H9 (cell line): ENCODE measurements at regions not wholly inside any gene's neighbourhood (a gene's known extent, or its start where the extent isn't known, plus 50 kb on each side); places are given as distances from the start of the nearest gene placed in this dataset.

Experiments
- DNase-seq: peaks from one replicate; pipeline ENCODE4 v3.0.0-alpha.2; 2017
- H2AFZ ChIP-seq: one replicate; pipeline ENCODE4 v1.6.1; 2013; ENCODE audit warnings: mild to moderate bottlenecking, low read length, control low read depth, moderate library complexity
- H2AK5ac ChIP-seq: 2 replicates; pipeline ENCODE4 v1.6.1; 2013; ENCODE audit warnings: low read length, control low read depth, mixed read lengths; ENCODE audit not compliant: insufficient read length
- H2BK120ac ChIP-seq: one replicate; pipeline ENCODE4 v1.6.1; 2013; ENCODE audit warnings: low read depth, mild to moderate bottlenecking, low read length, control low read depth, inconsistent platforms; ENCODE audit not compliant: poor library complexity, severe bottlenecking
- H2BK12ac ChIP-seq: 2 replicates; pipeline ENCODE4 v1.6.1; 2013; ENCODE audit warnings: low read length, control low read depth, mixed read lengths, low read depth; ENCODE audit not compliant: insufficient read length
- H2BK15ac ChIP-seq: 2 replicates; pipeline ENCODE4 v1.6.1; 2013; ENCODE audit warnings: low read depth, low read length, control low read depth
- H2BK20ac ChIP-seq: one replicate; pipeline ENCODE4 v1.6.1; 2013; ENCODE audit warnings: low read depth, mild to moderate bottlenecking, low read length, control low read depth, inconsistent platforms; ENCODE audit not compliant: poor library complexity, severe bottlenecking
- H2BK5ac ChIP-seq: 2 replicates; pipeline ENCODE4 v1.6.1; 2013; ENCODE audit warnings: low read length, control low read depth, mixed read lengths; ENCODE audit not compliant: insufficient read length
- H3K14ac ChIP-seq: 2 replicates; pipeline ENCODE4 v1.6.1; 2013; ENCODE audit warnings: low read length, control low read depth; ENCODE audit not compliant: insufficient read depth
- H3K18ac ChIP-seq: 2 replicates; pipeline ENCODE4 v1.6.1; 2013; ENCODE audit warnings: low read depth, mild to moderate bottlenecking, mixed read lengths, low read length, control low read depth; ENCODE audit not compliant: insufficient read length
- H3K23ac ChIP-seq: 2 replicates; pipeline ENCODE4 v1.6.1; 2013; ENCODE audit warnings: low read length, control low read depth, mixed read lengths, low read depth; ENCODE audit not compliant: insufficient read length
- H3K23me2 ChIP-seq: 2 replicates; pipeline ENCODE4 v1.6.1; 2013; ENCODE audit warnings: low read depth, mild to moderate bottlenecking, mixed read lengths, low read length, control low read depth; ENCODE audit not compliant: insufficient read length, poor library complexity, severe bottlenecking
- H3K27ac ChIP-seq: 2 replicates; pipeline ENCODE4 v1.5.1; 2013; ENCODE audit warnings: low read length, control low read depth, mixed read lengths, low read depth; ENCODE audit not compliant: insufficient read length
- H3K27me3 ChIP-seq: 2 replicates; pipeline ENCODE4 v1.6.1; 2013; ENCODE audit warnings: low read length, control low read depth, inconsistent platforms; ENCODE audit not compliant: insufficient read depth
- H3K4ac ChIP-seq: 2 replicates; pipeline ENCODE4 v1.6.1; 2013; ENCODE audit warnings: low read depth, mild to moderate bottlenecking, control low read depth, inconsistent platforms, low read length, moderate library complexity
- H3K4me1 ChIP-seq: 2 replicates; pipeline ENCODE4 v1.6.1; 2013; ENCODE audit warnings: low read length, control low read depth, inconsistent platforms; ENCODE audit not compliant: insufficient read depth
- H3K4me2 ChIP-seq: 2 replicates; pipeline ENCODE4 v1.6.1; 2013; ENCODE audit warnings: low read length, control low read depth, mixed read lengths; ENCODE audit not compliant: insufficient read length, insufficient read depth
- H3K56ac ChIP-seq: 2 replicates; pipeline ENCODE4 v1.6.1; 2013; ENCODE audit warnings: low read depth, mild to moderate bottlenecking, mixed read lengths, low read length, control low read depth; ENCODE audit not compliant: insufficient read length
- H3K79me1 ChIP-seq: 2 replicates; pipeline ENCODE4 v1.6.1; 2013; ENCODE audit warnings: low read depth, mild to moderate bottlenecking, moderate library complexity, low read length, control low read depth, inconsistent platforms; ENCODE audit not compliant: insufficient read depth, poor library complexity, severe bottlenecking
- H3K79me2 ChIP-seq: 2 replicates; pipeline ENCODE4 v1.6.1; 2013; ENCODE audit warnings: low read length, control low read depth, inconsistent platforms; ENCODE audit not compliant: insufficient read depth
- H3K9ac ChIP-seq: 2 replicates; pipeline ENCODE4 v1.6.1; 2013; ENCODE audit warnings: low read length, control low read depth, mixed read lengths; ENCODE audit not compliant: insufficient read length; ENCODE audit errors: extremely low read depth
- H3K9me3 ChIP-seq: one replicate; pipeline ENCODE4 v1.6.1; 2013; ENCODE audit warnings: low read depth, low read length, inconsistent platforms; ENCODE audit not compliant: control insufficient read depth
- H3T11ph ChIP-seq: one replicate; pipeline ENCODE4 v1.6.1; 2013; ENCODE audit warnings: mild to moderate bottlenecking, low read length, control low read depth, inconsistent platforms
- H4K20me1 ChIP-seq: one replicate; pipeline ENCODE4 v1.6.1; 2013; ENCODE audit not compliant: control insufficient read depth, insufficient read length, insufficient read depth
- H4K5ac ChIP-seq: 2 replicates; pipeline ENCODE4 v1.6.1; 2013; ENCODE audit warnings: low read depth, mild to moderate bottlenecking, mixed read lengths, low read length, control low read depth; ENCODE audit not compliant: insufficient read length
- H4K8ac ChIP-seq: replicated peaks from 2 replicates; pipeline ENCODE4 v1.6.1; 2013; ENCODE audit warnings: low read length, control low read depth, mixed read lengths, low read depth; ENCODE audit not compliant: insufficient read length
- H4K91ac ChIP-seq: 2 replicates; pipeline ENCODE4 v1.6.1; 2013; ENCODE audit warnings: low read depth, mild to moderate bottlenecking, moderate library complexity, mixed read lengths, low read length, control low read depth; ENCODE audit not compliant: insufficient read length
- H3K27ac Mint-ChIP-seq, 3 experiments: 2 replicates in 2 of 3; 3 replicates in 1 of 3; pipeline ENCODE4 v1.8.0; 2020 to 2021; ENCODE audit warnings: mixed read lengths in 3 of 3, mild to moderate bottlenecking in 1 of 3, moderate library complexity in 1 of 3
- H3K27me3 Mint-ChIP-seq: 2 replicates; pipeline ENCODE4 v1.8.0; 2021; ENCODE audit warnings: low read depth, mild to moderate bottlenecking, moderate library complexity, mixed read lengths
- H3K36me3 Mint-ChIP-seq, 3 experiments: 2 replicates in 2 of 3; 3 replicates in 1 of 3; pipeline ENCODE4 v1.8.0; 2020 to 2021; ENCODE audit warnings: low read depth in 3 of 3, mixed read lengths in 3 of 3; ENCODE audit not compliant: insufficient read depth in 1 of 3
- H3K4me1 Mint-ChIP-seq, 2 experiments: 2 replicates each; pipeline ENCODE4 v1.8.0; 2020; ENCODE audit warnings: mixed read lengths in 2 of 2
- H3K4me3 Mint-ChIP-seq, 2 experiments: 2 replicates in 1 of 2; 3 replicates in 1 of 2; pipeline ENCODE4 v1.8.0; 2020 to 2021; ENCODE audit warnings: mild to moderate bottlenecking in 2 of 2, mixed read lengths in 2 of 2, moderate library complexity in 1 of 2
- H3K9me3 Mint-ChIP-seq, 2 experiments: 2 replicates in 1 of 2; 3 replicates in 1 of 2; pipeline ENCODE4 v1.8.0; 2020; ENCODE audit warnings: mild to moderate bottlenecking in 2 of 2, mixed read lengths in 2 of 2, moderate library complexity in 1 of 2
- CTCF ChIP-seq: fragments of 200-600 bp; sonication (generic); conservative IDR thresholded peaks from 3 replicates; pipeline ENCODE4 v1.8.0; 2021; ENCODE audit warnings: antibody characterized with exemption, mild to moderate bottlenecking
- WGBS: extraction: QIAGEN DNeasy Blood & Tissue Kit; methylation state at CpG from one replicate; pipeline ENCODE4 v1.1.7; 2013; ENCODE audit warnings: missing lambda C conversion rate, low lambda C conversion rate, mixed read lengths; ENCODE audit not compliant: insufficient read length; ENCODE audit errors: extremely low coverage; 5-methylcytosine and 5-hydroxymethylcytosine counted together

GRCh38 chrX:131394384-131394783 is 105.3 kb upstream of the IGSF1 start:
- Histone ChIP-seq H2BK120ac (no peak overlapping the region), H2AK5ac (no peak overlapping the region), H3K9ac (no peak overlapping the region), H4K5ac (no peak overlapping the region), H3K27ac (no peak overlapping the region), H4K20me1 (no peaks in the 10 kb centered on the region), H3K23me2 (no peaks in the 10 kb centered on the region), H3T11ph (no peak overlapping the region), H3K4me2 (no peak overlapping the region), H2BK20ac (no peak overlapping the region), H2AFZ (no peak overlapping the region), H3K27me3 (no peaks in the 10 kb centered on the region), H3K9me3 (no peaks in the 10 kb centered on the region), H3K4ac (no peak overlapping the region), H2BK15ac (no peak overlapping the region), H3K79me1 (no peaks in the 10 kb centered on the region), H4K91ac (no peak overlapping the region), H4K8ac (no peak overlapping the region), H3K18ac (no peak overlapping the region), H3K23ac (no peak overlapping the region), H3K4me1 (peaks cover 7% of the 10 kb centered on the region; the same call in 1 of the 2 replicates), H3K14ac (no peak overlapping the region), H2BK5ac (no peak overlapping the region), H2BK12ac (no peak overlapping the region), H3K79me2 (no peaks in the 10 kb centered on the region), H3K56ac (no peak overlapping the region)
- Mint-ChIP-seq H3K9me3 (peaks cover 3 to 4% of the 10 kb centered on the region in 2 experiments; a peak in 4 of 5 replicates), H3K36me3 (peaks cover 12 to 22% (median 14%) of the 10 kb centered on the region in 3 experiments), H3K27ac (peak overlapping the region in 1 of 3 experiments; percentile 42; a peak in 1 of 7 replicates), H3K4me3 (no peak overlapping the region), H3K27me3 (no peaks in the 10 kb centered on the region), H3K4me1 (peaks cover 12 to 13% of the 10 kb centered on the region in 2 experiments)
- no CpG with 5 or more reads among the region's 2 CpGs for WGBS
- DNase-seq: no peak
- no peak for TF ChIP-seq CTCF
